Breast epithelium (tissue), 4 donors: ENCODE measurements at regions not wholly inside any gene's neighbourhood (a gene's known extent, or its start where the extent isn't known, plus 50 kb on each side); places are given as distances from the start of the nearest gene placed in this dataset.

ENCODE experiments used
- DNase-seq, 2 donors: peaks; one replicate each; pipeline ENCODE4 v3.0.0-alpha.2; 2019; ENCODE audit warnings: low spot score in 2 of 2
- H3K27ac ChIP-seq, 2 donors: fragments of 200-600 bp; sonication (generic) in 1 of 2; one replicate each; pipeline ENCODE4 v1.5.1; 2016 to 2019; ENCODE audit warnings: mild to moderate bottlenecking in 1 of 2
- H3K27me3 ChIP-seq, 2 donors: fragments of 200-600 bp; sonication (generic) in 1 of 2; one replicate each; pipeline versions ENCODE4 v1.5.1 to v1.6.0; 2017 to 2019; ENCODE audit warnings: control low read depth in 1 of 2, mild to moderate bottlenecking in 1 of 2
- H3K36me3 ChIP-seq: fragments of 200-600 bp; one replicate; pipeline ENCODE4 v1.5.1; 2019
- H3K4me1 ChIP-seq, 2 donors: fragments of 200-600 bp; sonication (generic); one replicate each; pipeline ENCODE4 v1.5.1; 2016 to 2019; ENCODE audit warnings: control low read depth in 1 of 2
- H3K4me3 ChIP-seq, 3 donors: fragments of 200-600 bp; sonication (generic); 1 replicate in 2 of 3; 2 replicates in 1 of 3; pipeline ENCODE4 v1.5.1; 2016 to 2019; ENCODE audit warnings: mild to moderate bottlenecking in 3 of 3, moderate library complexity in 2 of 3
- H3K9me3 ChIP-seq, 2 donors: fragments of 200-600 bp; sonication (generic) in 1 of 2; one replicate each; pipeline ENCODE4 v1.5.1; 2016 to 2019; ENCODE audit warnings: control low read depth in 1 of 2
- POLR2A ChIP-seq: fragments of 450-650 bp; IDR thresholded peaks from one replicate; pipeline ENCODE4 v1.6.1; 2016; ENCODE audit warnings: antibody characterized with exemption, mild to moderate bottlenecking, moderate library complexity
- POLR2AphosphoS5 ChIP-seq, 3 donors: sonication (generic); formaldehyde crosslinking; IDR thresholded peaks; one replicate each; pipeline ENCODE4 v1.6.1; 2017; ENCODE audit warnings: antibody characterized with exemption in 3 of 3
- intact Hi-C: fragments of 100-400 bp; cut with DNase I; formaldehyde crosslinking; loops from one replicate; pipeline ENCODE4 v1.15.1; 2023; ENCODE audit warnings: low total_unique reads
- TF ChIP-seq, protein P1 (sequence below), 3 donors: fragments of 450-650 bp; IDR thresholded peaks; one replicate each; pipeline ENCODE4 v1.5.1; 2016 to 2017; ENCODE audit warnings: antibody characterized with exemption in 3 of 3, mild to moderate bottlenecking in 3 of 3, moderate library complexity in 3 of 3

DNA sequence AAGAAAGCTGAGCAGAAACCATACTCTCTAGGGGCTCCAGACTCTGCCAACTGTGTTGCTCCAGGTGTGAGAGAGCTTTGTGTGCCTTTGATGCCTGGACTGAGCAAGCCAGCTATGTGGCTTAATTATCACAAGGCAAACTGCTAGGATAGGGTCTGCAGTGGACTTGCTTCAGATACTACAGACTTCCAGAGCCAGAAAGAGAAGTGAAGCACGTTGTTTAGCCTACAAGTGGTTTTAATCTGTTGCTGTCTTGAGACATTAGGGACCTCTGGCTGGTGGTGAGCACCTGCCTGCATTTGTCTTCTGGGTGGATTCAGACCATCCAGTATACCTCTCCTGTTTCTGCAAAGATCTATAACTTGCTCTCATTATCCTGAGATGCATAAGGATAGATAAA lies 353.4 kb upstream of the PLXNA2 start:
- intact Hi-C loops: no loop called here
- no peak for TF ChIP-seq POLR2AphosphoS5 (IDR thresholded peaks at IDR 0.05)
- TF ChIP-seq, protein P1, sequence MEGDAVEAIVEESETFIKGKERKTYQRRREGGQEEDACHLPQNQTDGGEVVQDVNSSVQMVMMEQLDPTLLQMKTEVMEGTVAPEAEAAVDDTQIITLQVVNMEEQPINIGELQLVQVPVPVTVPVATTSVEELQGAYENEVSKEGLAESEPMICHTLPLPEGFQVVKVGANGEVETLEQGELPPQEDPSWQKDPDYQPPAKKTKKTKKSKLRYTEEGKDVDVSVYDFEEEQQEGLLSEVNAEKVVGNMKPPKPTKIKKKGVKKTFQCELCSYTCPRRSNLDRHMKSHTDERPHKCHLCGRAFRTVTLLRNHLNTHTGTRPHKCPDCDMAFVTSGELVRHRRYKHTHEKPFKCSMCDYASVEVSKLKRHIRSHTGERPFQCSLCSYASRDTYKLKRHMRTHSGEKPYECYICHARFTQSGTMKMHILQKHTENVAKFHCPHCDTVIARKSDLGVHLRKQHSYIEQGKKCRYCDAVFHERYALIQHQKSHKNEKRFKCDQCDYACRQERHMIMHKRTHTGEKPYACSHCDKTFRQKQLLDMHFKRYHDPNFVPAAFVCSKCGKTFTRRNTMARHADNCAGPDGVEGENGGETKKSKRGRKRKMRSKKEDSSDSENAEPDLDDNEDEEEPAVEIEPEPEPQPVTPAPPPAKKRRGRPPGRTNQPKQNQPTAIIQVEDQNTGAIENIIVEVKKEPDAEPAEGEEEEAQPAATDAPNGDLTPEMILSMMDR (IDR thresholded peaks at IDR 0.05): no peak
- no peak for TF ChIP-seq POLR2A
- DNase-seq: no peak

GRCh38 chr1:208598021-208598420 lies 353.8 kb upstream of the PLXNA2 start:
- Histone ChIP-seq H3K27ac (no peak overlapping the region), H3K27me3 (no peaks in the 10 kb centered on the region), H3K4me1 (no peaks in the 10 kb centered on the region), H3K9me3 (no peaks in the 10 kb centered on the region), H3K4me3 (no peak overlapping the region), H3K36me3 (no peaks in the 10 kb centered on the region)
- TF ChIP-seq POLR2A: no peak
- TF ChIP-seq, protein P1 (IDR thresholded peaks at IDR 0.05): no peak
- TF ChIP-seq POLR2AphosphoS5 (IDR thresholded peaks at IDR 0.05): no peak
- no peak for DNase-seq
- intact Hi-C loops: no loop called here

More for the DNA sequence above, 353.4 kb upstream of the PLXNA2 start:
- no peak overlapping the region for H3K4me3 ChIP-seq
- H3K4me1 ChIP-seq: no peaks in the 10 kb centered on the region
- H3K27me3 ChIP-seq: no peaks in the 10 kb centered on the region
- H3K27ac ChIP-seq: no peak overlapping the region
- no peaks in the 10 kb centered on the region for H3K9me3 ChIP-seq
- no peaks in the 10 kb centered on the region for H3K36me3 ChIP-seq

- TF ChIP-seq, protein P1 (IDR thresholded peaks at IDR 0.05): no peak
- H3K36me3 ChIP-seq: no peaks in the 10 kb centered on the region
- no peak for DNase-seq
- no peaks in the 10 kb centered on the region for H3K4me1 ChIP-seq
- intact Hi-C loops: no loop called here
- no peak overlapping the region for H3K27ac ChIP-seq
- H3K9me3 ChIP-seq: no peaks in the 10 kb centered on the region
- no peaks in the 10 kb centered on the region for H3K27me3 ChIP-seq
- no peak overlapping the region for H3K4me3 ChIP-seq
Measured at GRCh38 chr1:208599063-208599462, 354.9 kb upstream of the PLXNA2 start.

DNA sequence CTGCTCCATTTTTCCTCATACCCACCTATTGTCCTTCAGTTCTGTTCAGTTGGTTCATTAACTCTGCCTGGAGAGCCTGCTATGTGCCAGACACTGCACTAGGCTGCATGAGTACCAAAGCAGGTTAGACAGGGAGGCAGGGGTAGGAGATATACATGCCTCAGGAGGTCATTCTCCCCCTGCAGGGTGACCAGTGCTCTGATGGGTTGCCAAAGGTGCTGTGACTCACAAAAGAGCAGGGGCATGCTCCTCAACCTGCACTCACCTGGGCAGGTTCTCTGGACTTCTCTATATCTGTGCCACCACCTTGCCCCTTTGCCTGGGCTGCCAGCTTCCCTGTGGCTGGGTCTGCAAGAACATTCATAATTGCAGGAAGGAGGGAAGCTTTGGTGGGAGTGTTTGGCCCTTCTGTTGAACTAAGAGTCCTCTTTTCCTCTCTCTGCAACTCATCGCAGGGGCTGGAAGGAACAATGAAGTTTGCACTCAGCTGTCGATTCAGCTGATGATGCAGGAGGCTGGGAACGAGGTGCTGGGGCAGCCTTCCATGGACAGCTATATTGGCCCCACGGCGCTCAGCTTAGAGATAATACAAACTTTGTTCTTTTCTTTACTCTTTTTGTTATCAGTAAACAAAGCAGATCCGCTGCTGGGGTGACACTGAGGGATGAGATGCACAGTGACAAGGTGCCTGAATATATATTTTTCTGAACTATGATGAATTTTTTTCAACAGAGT lies 356.4 kb upstream of the PLXNA2 start:
- H3K4me1 ChIP-seq: no peaks in the 10 kb centered on the region
- H3K9me3 ChIP-seq: no peaks in the 10 kb centered on the region
- no peaks in the 10 kb centered on the region for H3K36me3 ChIP-seq
- no peak for DNase-seq
- no peak overlapping the region for H3K4me3 ChIP-seq
- no peaks in the 10 kb centered on the region for H3K27me3 ChIP-seq
- TF ChIP-seq, protein P1 (IDR thresholded peaks at IDR 0.05): no peak
- TF ChIP-seq POLR2AphosphoS5 (IDR thresholded peaks at IDR 0.05) (no peak), POLR2A (no peak)
- no peak overlapping the region for H3K27ac ChIP-seq
- intact Hi-C loops: no loop called here

- Histone ChIP-seq H3K4me3 (no peak overlapping the region), H3K27me3 (no peaks in the 10 kb centered on the region), H3K4me1 (no peaks in the 10 kb centered on the region), H3K36me3 (no peaks in the 10 kb centered on the region), H3K9me3 (no peaks in the 10 kb centered on the region), H3K27ac (no peak overlapping the region)
- no peak for TF ChIP-seq POLR2AphosphoS5 (IDR thresholded peaks at IDR 0.05)
- no peak for TF ChIP-seq POLR2A
- TF ChIP-seq, protein P1 (IDR thresholded peaks at IDR 0.05): no peak
- DNase-seq: no peak
- intact Hi-C loops: no loop called here
Measured at GRCh38 chr1:208601561-208601960, 357.4 kb upstream of the PLXNA2 start.
